NCI-H345 treated with DMSO at 0.1 percent for 48 hours (cell line): ENCODE measurements at regions not wholly inside any gene's neighbourhood (a gene's known extent, or its start where the extent isn't known, plus 50 kb on each side); places are given as distances from the start of the nearest gene placed in this dataset.
"Not testable (repeated sequence)": the region's sequence is repeated elsewhere in the genome, so short reads cannot be mapped to it uniquely, and the experiment has no call there.

Experiments used
- DNase-seq: peaks from one replicate; lab custom pipeline; 2025; ENCODE audit not compliant: unreplicated experiment; lab: John Stamatoyannopoulos, UW

DNA sequence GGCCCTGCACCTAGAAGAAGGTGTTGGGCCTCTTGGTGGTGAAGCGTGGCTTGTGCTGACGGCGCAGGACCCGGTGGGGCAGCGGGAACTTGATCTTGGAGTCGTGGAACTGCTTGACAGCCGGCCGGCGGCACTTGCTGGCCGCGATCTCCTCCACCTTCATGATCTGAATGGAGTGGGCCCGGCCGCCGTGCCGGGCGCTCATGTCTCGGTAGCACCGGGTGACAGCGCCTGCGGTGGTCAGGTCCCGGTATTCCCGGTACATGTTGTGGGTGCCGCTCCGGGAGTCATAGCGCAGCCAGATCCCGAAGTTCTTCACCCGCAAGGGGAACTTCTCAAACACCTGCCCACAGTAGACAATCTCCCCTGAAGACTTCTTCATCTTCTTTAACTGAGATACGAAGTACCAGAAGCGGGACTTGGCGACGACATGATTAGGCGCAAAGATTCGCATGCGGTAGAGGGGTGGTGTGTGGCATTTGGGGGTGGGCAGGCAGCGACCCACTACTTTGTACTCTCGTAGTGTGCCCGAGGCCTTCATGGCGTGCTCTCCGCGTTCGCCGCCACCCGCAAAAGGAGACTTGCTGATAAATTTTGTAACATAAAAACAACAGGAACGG lies 92.1 kb upstream of the MSH6 start:
- not testable (repeated sequence) for DNase-seq

DNA sequence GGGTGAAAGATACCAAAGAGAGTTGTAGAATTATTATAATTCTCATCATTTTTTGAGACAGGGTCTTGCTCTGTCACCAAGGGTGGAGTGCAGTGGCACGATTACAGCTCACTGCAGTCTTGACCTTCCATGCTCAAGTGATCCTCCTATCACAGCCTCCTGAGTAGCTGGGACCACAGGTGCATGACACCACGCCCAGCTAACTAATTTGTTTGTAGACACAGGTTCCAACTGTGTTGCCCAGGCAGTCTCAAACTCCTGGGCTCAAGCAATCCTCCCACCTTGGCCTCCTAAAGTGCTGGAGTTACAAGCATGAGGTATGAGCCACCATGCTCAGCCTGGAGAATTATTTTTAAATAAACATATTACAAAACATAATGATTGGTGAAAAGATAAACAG lies 92.8 kb upstream of the MSH6 start:
- DNase-seq = no peak

DNA sequence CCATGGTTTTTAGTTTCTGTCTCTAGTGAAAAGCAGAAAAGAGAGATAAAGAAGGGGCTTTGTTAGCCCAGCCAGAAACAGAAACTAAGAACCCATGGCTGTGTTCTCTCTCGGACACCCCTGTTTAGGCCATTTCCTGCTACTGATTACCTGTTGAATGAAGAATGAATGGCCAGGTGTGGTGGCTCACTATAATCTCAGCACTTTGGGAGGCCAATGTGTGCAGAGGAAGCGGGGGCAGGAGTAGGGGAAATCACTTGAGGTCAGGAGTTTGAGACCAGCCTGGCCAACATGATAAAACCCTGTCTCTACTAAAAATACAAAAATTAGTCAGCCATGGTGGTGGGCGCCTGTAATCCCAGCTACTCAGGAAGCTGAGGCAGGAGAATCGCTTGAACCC lies 93.8 kb upstream of the MSH6 start:
- DNase-seq = not testable (repeated sequence)

DNA sequence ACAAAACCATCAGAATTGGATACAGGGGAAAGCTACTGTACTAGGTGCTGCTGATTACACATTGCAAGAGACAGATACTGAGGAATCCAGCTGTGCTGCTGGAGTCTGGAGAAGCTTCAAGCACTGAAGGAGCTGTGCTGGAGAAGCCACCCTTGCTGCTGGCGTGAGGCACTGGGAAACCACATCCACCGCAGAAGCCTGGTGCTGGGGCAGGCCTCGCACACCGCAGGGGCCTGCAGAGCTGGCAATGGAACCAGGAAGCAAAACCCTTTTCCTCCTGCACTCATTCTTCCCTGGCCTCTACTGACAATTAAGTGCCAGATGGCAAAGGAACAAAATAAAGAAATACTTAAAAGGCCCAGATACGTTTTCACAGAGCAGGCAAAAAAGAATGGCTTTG lies 94.4 kb upstream of the MSH6 start:
- DNase-seq = no peak

DNA sequence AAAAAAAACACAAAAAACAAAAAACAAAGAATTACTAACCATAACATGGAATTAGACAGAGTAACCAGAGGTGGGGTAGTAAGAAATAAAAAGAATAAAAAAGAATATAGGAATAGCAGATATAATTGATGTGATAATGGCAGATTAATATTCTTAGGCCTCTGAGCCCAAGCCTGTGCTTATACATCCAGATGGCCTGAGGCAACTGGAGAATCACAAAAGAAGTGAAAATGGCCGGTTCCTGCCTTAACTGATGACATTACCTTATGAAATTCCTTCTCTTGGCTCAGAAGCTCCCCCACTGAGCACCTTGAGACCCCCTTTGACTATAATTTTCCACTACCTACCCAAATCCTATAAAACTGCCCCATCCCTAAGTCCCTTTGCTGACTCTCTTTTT lies 95.1 kb upstream of the MSH6 start:
- DNase-seq = no peak

DNA sequence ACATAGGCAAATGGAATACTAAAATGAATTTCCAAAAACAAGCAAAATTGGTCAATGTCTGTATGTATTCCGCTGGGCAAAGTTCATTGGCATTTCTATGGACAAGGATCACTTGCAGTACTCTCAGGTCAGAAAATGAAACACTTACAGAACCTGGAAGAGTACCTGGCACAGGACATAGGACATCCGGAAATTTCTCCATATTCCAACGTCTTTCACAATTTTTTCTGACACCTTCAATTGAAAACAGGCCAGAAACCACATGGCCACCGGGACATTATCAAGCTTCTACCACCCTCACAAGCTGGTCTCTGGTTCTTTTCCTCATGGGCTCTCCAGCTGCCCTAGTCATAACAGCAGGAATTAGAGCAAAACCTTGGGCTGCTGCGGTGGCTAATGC lies 96.9 kb upstream of the MSH6 start:
- no peak for DNase-seq

DNA sequence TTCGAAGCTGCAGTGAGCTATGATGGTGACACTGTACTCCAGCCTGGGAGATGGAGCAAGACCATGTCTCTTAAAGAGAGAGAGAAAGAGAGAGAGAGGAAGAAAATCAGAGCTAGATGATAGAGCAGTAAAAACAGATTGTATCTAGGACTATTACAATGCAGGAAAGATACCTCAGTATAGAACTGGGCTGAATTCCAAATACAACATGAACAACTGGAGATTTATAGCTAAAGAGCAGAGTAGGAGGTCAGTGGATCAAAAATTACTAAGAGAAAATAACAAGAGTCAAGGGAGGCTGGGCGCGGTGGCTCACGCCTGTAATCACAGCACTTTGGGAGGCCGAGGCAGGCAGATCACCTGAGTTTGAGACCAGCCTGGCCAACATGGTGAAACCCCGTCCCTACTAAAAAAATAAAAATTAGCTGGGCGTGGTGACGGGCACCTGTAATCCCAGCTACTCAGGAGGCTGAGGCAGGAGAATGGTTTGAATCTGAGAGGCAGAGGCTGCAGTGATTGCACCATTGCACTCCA lies 100.7 kb upstream of the MSH6 start:
- DNase-seq = no peak

DNA sequence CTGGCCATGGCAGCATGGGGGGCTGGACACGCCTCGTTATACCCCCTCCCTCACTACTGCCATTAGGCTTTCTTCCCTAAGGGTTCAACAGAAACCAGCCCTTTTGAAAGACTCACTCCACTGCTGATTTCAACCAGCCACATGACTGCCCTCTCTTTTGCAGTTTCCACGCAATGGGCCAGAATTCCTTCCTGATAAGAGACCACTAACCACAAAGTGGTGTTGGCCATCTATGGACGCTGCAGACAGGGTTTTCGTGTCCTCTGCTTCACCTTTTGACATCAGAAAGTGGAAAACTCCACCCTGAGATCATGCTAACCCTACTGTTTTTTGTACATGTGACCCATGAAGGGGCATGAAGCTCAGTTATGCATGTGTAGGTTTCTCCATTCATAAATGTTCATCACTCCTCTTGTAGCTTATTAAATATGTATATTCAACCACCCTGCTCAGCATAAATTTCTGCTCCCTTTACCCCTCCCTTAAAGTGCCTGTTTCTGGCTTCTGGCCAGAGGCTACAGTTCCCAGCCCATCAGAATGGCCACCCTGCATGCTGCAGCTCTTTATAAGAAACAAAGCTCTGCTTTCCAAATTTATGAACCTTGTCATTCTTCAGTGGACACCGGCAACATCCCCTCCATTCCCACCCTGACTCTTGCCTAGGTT lies 105.6 kb upstream of the KCNK12 start:
- no peak for DNase-seq

DNA sequence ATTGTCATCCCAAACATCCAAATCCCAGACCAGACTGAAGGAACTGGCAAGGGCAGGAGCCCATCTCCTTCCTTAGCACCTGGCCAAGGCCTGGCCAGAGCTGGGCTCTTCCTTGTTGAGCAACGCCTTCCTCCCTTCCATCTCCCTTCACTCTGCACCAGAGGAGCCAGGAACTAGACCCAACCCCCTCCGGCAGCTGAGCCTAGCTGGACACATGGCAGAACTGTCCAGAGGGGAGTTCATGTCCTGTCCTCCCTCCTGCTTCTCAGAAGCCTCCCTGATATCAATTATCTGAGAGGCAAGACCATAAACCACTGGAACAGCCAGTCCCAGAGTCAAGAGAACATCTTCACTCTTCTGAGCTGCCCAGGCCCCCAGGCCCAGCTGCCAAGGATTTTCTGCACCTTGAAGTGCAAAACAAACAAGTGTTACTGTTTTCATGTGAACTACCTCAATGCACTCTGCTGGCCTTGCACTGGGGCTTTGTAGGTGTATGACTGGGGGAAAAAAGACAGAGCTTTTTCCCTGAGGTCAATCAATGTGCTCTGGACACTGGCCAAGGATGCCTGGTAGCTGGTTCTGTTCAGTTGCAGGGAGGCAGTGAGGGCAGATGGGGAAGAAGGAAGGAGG lies 104.5 kb upstream of the KCNK12 start:
- DNase-seq = no peak

DNA sequence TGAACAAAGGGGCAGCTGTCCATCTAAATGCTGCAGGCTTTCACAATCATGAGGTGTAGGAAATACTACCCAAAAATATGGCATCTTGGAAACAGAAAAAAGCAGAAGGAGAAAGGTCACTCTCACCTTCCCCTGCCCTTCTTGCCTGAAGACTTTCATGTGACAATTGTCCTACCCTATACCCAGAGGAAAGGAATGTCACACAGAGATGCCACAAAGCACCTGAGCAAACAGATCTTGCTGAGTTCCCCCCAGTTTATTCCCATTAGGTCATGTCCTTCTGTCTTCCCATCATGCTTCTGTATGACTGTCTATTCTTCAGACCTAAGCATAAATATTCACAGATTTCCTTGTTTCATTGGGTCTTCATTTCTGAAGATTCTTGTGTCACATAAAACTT lies 95.5 kb upstream of the KCNK12 start:
- no peak for DNase-seq

DNA sequence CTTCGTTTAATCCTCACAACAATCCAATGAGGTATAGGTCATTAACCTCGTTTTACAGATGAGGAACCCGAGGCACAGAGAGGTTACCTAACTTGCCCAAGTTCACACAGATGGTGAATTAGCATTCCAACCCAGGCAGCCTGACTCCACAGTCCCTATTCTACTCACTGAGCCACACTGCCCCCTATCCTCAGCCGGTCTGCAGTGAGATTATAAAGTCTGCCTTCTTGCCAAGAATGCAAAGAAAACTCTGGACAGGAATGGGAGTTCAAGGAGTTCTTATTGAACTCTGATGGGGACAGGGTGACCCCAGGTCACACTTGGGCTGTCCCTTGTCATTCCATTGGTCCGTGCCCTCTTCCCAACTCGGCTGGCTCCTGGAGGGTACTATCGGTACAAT lies 94.0 kb upstream of the KCNK12 start:
- no peak for DNase-seq

DNA sequence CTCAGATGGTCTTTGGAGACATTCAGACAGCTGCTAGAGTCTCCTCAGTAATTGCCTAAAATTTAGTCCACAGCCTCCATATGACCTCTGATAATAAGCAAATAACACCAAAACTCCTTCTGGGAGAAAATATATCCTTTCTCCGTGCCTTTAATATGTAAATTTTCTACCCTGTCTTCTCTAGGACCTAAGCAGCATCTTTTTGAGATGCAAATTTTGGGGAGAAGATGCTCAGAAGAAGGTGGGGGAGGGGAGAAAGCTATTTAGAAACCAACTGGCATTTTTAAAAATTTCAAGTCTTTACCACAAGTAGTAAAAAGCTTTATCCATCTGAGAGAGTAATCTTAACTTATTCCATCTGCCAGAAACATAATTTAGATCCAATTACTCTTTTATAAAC lies 91.8 kb upstream of the KCNK12 start:
- no peak for DNase-seq

DNA sequence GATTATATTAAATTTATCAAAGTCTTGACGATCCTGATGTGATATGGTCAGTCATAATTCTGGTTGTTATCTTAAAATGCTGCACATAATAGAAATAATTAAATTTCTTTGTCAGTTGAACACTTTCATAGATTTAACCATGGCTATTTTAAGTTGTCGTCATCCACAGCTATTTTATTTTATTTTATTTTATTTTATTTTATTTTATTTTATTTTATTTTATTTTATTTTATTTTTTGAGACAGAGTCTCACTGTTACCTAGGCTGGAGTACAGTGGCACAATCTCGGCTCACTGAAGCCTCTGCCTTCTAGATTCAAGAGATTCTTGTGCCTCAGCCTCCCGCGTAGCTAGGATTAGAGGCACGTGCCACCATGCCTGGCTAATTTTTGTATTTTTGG lies 90.5 kb upstream of the KCNK12 start:
- DNase-seq = no peak

DNA sequence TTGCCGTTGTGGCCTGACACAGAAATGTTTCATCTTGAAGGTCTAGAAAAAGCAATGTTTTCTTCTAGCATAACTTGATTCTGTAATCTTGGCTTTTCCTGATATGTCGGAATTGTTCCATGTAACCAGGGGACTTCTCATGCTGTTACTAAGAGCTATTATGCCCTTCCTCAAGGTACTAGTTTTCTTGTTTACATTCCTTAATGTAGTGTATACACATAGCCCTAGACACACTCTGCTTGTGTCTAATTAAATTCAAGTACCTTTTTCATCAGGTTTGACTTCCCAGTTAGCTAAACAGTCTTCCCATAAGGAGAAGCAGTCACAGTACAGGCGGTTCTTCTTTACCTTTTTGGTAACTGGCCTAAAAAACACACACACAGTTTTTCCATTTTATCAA lies 89.4 kb upstream of the KCNK12 start:
- DNase-seq = no peak

DNA sequence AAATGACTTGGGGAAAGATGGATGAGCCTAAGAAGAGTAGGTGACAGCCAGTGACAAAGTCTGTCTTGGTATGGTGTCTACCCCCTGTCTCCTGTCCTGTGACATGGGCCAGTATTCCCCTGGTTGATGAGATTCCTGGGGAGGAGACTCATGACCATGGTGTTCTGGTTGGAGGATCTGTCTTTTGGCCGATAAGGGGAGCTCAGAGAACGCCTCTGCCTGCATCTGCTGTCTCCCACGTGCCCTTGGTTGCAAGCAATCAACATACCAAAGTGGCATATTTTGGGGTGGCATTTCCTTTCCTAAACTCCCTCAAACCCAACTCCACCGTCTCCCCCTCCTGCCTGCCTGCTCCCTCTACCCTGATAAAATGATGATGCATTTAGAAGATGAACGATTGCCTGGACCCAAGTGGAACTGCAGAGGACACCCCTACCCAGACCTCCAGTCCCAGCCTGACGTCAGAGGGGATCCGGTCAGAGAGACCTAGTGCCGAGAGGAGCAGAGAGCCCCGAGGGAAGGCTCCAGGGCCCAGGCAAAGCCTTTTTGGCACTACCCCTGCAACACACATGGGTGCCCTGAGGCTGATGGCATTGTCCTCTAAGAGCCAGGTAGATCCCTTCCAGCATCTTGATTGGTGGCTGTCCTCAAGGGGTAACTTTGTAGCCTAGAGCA lies 88.0 kb upstream of the KCNK12 start:
- DNase-seq = no peak

DNA sequence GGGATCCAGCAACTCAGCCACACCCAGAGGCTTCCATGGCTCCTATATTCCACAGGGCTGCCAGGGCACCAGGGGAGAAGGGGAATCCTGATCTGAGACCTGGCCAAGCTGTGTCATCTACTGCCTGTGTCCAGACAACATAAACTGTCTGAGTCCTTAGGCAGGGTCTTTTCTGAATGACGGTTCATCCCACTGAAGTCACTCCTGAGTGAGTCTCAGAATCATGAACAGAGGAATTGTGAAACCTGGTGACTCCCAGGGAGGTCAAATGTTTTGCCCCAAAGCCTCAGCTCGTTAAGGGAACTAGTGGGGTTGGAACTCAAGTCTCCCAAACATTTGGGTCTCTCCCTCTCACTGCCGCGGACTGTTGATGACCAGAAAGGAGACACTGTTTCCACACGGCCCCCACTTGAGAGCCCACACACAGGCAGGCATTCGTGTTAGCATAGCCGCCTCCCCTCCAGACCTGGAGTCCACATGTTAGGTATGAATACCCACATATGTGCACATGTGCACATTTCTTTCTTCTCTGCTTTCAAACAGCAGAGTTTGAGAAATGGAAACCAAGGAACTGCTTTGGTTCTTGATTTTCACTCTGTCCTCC lies 87.2 kb upstream of the KCNK12 start:
- no peak for DNase-seq

DNA sequence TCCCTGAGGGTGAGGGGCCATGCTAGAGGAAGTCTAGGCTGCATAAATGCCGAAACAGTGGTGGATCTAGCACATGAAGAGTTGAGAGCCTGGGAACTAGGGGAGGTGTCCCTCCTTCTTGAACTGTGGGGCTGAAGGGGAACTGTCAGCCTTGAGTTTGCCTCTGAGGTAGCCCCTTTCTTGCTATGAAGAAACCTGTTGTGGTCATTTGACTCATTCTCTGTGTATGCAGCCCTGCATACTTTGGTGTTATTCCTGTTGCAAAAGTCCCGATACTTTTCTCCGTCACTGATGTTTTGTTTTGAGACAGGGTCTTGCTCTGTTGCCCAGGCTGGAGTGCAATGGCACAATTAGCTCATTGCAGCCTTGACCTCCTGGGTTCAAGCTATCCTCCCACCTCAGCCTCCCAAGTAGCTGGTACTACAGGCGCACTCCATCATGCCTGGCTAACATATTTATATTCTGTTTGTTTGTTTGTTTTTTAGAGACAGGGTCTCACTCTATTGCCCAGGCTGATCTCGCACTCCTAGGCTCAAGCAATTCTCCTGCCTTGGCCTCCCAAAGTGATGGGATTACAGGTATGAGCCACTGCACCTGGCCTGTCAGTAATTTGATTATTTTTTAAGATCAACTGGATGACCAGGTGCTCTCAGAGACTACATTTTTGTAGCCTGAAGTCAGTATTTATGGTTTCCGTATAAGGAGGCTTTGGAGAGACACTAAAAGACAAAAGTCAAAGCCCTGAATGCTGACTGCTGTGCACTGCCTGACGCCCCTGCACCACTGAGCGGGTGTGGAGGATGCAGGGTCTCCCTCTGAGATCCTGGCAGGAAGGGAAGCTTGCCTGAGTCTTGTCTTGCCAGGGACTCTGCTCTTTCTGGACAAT lies 86.2 kb upstream of the KCNK12 start:
- no peak for DNase-seq

DNA sequence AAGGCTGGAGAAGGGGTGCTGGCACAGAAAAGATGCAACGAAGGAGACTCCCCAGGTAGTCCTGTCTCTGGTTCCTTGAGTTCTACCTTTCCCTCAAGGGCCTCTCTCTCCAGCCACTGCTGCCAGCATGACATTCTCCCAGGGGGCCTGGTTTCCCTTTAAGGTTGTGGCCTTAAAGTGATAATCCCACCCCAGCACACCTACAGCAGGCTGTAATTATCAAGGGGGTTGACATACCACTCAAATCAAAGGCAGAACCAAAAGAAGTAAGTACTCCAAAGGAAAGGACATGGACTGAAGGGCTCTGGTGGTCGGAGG lies 84.7 kb upstream of the KCNK12 start:
- DNase-seq = no peak

DNA sequence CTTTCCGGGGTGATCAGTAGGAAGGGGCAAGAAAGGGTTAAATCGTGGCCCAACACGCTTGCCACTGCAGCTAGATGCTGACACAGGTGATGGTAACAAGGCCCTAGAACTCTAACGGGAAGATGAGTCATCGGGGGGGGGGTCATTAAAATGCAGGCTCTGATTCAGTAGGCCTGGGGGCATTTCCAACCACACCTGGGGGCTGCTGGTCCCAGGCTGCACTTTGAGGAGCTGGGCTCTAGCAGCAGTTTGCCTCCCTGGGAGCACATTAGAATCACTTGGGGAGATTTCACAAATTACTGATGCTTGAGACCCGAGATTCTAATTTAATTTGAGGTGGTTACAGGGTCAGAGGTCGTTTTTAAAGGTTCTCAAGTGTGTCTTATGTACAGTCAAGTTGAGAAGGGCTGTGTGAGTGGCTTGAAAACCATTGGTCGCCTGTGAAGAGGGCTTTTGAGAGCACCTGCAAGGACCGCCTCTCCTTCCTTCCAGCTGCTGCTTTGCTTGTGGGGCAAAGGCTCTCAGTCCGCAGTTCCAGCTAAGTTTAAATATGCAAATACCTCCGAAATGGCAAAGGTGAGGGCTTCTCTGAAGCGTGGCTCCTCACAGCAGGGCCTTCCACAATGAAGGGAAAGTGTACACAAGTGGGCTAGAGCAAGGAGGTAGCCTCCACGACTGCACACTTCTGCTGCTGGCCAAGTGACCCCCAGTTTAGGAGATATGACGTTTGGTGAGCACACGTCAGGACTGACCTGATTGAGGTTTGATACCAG lies 84.2 kb upstream of the KCNK12 start:
- DNase-seq = peak; percentile 44
